ENCODE measurements at regions not wholly inside any gene's neighbourhood (a gene's known extent, or its start where the extent isn't known, plus 50 kb on each side); places are given as distances from the start of the nearest gene placed in this dataset.

DNA sequence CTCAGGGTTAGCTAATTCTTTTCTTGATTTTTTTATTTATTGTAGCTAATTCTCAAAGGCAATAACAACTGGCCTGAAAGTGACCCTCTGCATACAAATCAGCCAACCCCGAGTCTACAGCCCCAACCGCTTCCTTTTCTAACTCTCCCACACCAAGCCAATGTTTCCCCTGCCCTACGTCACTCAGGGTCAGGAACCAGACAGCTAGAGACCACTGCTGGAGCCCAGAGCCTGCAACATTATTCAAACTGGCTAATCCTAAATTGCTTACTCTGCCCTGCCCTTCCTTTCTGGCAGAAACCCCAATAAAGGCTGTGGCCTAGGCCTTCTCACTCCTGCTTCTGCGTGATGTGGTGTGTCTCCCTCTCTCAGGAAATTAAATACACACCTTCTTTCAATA lies 320.7 kb downstream of the CBLN4 start:
- TF ChIP-seq, protein P1, sequence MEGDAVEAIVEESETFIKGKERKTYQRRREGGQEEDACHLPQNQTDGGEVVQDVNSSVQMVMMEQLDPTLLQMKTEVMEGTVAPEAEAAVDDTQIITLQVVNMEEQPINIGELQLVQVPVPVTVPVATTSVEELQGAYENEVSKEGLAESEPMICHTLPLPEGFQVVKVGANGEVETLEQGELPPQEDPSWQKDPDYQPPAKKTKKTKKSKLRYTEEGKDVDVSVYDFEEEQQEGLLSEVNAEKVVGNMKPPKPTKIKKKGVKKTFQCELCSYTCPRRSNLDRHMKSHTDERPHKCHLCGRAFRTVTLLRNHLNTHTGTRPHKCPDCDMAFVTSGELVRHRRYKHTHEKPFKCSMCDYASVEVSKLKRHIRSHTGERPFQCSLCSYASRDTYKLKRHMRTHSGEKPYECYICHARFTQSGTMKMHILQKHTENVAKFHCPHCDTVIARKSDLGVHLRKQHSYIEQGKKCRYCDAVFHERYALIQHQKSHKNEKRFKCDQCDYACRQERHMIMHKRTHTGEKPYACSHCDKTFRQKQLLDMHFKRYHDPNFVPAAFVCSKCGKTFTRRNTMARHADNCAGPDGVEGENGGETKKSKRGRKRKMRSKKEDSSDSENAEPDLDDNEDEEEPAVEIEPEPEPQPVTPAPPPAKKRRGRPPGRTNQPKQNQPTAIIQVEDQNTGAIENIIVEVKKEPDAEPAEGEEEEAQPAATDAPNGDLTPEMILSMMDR (IDR thresholded peaks at IDR 0.05) = no peak
- no peak for TF ChIP-seq POLR2A (IDR thresholded peaks at IDR 0.05)
